ENCODE measurements at regions not wholly inside any gene's neighbourhood (a gene's known extent, or its start where the extent isn't known, plus 50 kb on each side); places are given as distances from the start of the nearest gene placed in this dataset.

GRCh38 chr11:8740129-8740528 is 57.5 kb downstream of the RPL27A start:
- DNase-seq (ENCODE audit: low read depth): no peak

GRCh38 chr11:8744423-8744822 is 61.8 kb downstream of the RPL27A start:
- peak; percentile 53 for DNase-seq (ENCODE audit: low read depth)

- DNase-seq (ENCODE audit: low read depth): no peak
Observed at GRCh38 chr11:8745431-8746253, 63.0 kb downstream of the RPL27A start.

- DNase-seq (ENCODE audit: low read depth): no peak
Observed at GRCh38 chr11:8746331-8746974, 63.9 kb downstream of the RPL27A start.

GRCh38 chr11:8747173-8747572 is 64.6 kb downstream of the RPL27A start:
- no peak for DNase-seq (ENCODE audit: low read depth)

GRCh38 chr11:8748317-8748716 is 65.7 kb downstream of the RPL27A start:
- DNase-seq (ENCODE audit: low read depth): no peak

GRCh38 chr11:8749202-8749601 is 66.6 kb downstream of the RPL27A start:
- DNase-seq (ENCODE audit: low read depth): no peak

- DNase-seq (ENCODE audit: low read depth): no peak
Observed at GRCh38 chr11:8754241-8754640, 71.6 kb downstream of the RPL27A start.

GRCh38 chr11:8756201-8756600 is 73.6 kb downstream of the RPL27A start:
- DNase-seq (ENCODE audit: low read depth): no peak

GRCh38 chr11:8757047-8757446 is 74.5 kb downstream of the RPL27A start:
- peak; percentile 39 for DNase-seq (ENCODE audit: low read depth)

- no peak for DNase-seq (ENCODE audit: low read depth)
Observed at GRCh38 chr11:8757533-8757932, 74.9 kb downstream of the RPL27A start.

GRCh38 chr11:8758619-8759169 is 76.1 kb downstream of the RPL27A start:
- DNase-seq (ENCODE audit: low read depth): no peak

- no peak for DNase-seq (ENCODE audit: low read depth)
Observed at GRCh38 chr11:8759634-8760033, 77.0 kb downstream of the RPL27A start.

GRCh38 chr11:8760896-8761295 is 78.3 kb downstream of the RPL27A start:
- no peak for DNase-seq (ENCODE audit: low read depth)

GRCh38 chr11:8763070-8763685 is 80.6 kb downstream of the RPL27A start:
- DNase-seq (ENCODE audit: low read depth): no peak

GRCh38 chr11:8765294-8765693 is 82.7 kb downstream of the RPL27A start:
- DNase-seq (ENCODE audit: low read depth): peak; percentile 54

- DNase-seq (ENCODE audit: low read depth): peak; percentile 60
Observed at GRCh38 chr11:8766043-8766987, 83.7 kb downstream of the RPL27A start.

GRCh38 chr11:8766988-8767374 is 84.4 kb downstream of the RPL27A start:
- no peak for DNase-seq (ENCODE audit: low read depth)

- peak; percentile 84 for DNase-seq (ENCODE audit: low read depth)
Observed at GRCh38 chr11:8767466-8768142, 85.0 kb downstream of the RPL27A start.

GRCh38 chr11:8768625-8769333 is 86.2 kb downstream of the RPL27A start:
- peak; percentile 85 for DNase-seq (ENCODE audit: low read depth)
